ENCODE measurements at regions not wholly inside any gene's neighbourhood (a gene's known extent, or its start where the extent isn't known, plus 50 kb on each side); places are given as distances from the start of the nearest gene placed in this dataset.

DNA sequence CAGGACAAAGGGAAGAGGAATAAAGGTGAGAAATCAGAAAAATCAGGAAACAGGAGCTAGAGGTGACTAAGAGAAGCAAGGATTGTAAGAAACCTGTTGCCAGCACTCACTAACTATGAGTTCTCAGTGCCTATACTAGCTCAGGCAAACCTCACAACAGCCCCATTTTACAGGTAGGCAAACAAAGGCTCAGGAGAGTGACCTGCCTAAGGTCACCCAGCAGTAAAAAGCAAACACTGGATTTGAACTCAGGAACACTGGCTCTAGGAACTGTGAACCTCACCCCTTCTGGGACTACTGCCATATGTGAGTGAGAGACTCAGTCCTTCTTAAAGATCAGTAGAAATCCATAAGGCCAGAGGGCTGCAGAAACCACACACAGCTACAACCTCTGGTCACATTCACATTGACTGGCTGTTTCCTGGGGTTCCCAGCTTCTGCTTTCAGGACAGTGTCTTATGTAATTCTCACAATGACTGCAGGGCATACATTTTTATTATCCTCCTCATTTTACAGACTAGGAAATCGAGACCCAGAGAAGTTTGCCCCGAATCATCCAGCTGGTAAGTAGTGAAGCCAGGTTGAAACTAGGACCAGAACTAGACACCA lies 80.7 kb upstream of the MAFB start:
- no peak for DNase-seq (ENCODE audit: low read depth in 3 of 3)

DNA sequence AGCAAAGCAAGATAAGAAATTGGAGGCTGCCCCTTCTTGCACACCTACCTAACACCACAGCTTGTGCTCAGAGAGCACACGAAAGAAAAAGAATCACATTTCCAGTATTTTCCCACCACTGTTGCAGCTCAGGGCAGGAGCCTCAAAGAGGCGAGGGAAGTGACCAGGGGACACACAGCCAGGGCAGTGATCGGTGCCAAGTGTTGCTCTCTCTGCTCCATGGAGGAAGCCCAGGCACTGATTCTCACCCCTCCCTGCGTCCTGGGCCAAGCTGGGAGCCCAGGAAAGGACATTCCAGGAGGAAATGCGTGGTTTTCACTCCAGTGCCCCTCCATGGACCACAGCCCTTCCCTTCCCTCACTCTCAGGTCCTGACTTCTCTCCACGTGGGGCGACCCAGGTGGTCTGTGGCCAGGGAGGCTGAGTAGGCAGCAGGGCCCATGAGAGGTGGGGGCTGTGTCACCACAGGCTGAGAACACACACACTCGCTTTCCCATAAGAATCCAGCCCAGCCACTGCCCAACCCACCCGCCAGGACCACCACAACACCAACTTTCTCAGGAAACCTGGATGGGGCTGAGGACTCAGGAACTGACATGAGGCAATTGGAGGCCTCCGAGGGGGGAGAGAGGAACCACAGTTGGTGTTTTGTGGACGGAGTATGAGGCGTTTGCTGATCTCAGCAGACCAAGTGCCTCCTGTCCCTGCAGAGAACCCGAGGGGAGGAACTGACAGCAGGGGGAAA lies 81.7 kb upstream of the MAFB start:
- no peak for DNase-seq (ENCODE audit: low read depth in 3 of 3)

DNA sequence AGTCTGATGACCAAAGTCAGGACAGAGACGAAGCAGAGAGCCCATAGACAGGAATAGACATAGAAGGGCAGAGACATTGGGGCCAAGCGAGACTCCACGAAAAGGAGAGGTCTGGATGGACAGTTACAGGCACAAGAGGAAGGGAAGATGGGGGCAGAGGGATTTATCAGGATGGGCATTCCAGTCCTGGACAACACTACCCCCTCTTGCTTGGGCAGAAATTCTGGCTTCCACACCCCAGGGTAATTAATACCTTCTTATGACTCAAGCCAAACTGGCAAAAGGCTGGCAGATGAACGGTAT lies 82.2 kb upstream of the MAFB start:
- DNase-seq (ENCODE audit: low read depth in 3 of 3), result no peak

DNA sequence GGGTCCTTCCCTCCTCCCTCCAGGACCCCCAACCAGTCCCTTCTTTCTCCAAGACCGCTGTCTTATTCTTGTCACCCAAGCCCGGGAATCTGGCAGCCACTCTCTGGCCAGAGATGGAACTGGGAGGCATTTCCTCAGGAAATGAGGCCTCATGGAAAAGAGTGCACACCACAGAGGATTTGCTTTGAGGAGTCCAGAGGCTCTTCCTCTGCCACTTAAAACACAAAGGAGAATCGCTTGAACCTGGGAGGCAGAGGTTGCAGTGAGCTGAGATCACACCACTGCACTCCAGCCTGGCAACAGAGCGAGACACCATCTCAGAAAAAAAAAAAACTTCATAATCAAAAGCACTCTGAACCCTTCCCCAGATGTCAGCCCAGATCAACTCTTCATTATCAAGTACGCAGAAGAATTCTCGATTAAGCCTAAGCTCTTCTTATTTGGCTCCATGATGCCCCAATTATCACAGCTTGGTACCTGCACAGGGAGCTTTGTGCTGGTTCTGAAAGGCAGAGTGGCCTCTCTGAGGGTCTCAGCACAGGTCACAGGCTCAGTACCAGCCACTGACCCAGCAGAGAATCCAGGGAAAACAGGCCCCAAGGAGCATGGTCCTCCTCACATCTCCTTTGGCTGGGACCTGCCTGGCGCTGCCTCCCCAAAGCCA lies 82.9 kb upstream of the MAFB start:
- no peak for DNase-seq (ENCODE audit: low read depth in 3 of 3)

DNA sequence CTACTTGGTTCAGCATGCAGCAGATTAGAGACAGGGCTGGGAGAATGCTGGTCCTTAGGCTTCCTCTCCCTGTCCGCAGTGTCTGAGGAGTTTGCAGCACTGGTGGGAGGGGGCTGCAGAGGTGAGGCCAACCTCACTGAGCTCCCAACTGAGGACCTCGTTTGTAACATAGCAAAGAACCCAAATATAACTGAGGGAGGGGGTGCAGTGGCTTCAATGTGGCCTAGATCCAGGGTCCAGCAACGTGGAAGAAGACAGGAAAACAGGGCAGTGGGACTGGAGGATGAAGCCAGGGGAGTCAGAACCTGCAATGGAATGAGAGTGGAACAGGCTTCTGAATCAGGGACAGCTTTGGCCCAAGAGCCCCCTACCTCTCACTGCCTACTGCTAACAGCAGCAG lies 84.3 kb upstream of the MAFB start:
- DNase-seq (ENCODE audit: low read depth in 3 of 3), result no peak

DNA sequence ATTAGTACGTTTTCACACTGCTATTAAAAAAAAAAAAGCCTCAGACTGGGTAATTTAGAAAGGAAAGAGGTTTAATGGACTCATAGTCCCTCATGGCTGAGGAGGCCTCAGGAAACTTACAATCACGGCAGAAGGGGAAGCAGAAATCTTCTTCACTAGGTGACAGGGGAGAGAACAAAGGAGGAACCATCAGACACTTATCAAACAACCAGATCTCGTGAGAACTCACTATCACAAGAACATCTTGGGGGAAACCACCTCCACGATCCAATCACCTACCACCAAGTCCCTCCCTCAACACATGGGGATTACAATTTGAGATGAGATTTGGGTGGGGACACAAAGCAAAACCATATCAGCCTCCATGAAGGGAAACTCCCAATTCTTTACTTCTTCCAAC lies 85.2 kb upstream of the MAFB start:
- DNase-seq (ENCODE audit: low read depth in 3 of 3), result no peak

DNA sequence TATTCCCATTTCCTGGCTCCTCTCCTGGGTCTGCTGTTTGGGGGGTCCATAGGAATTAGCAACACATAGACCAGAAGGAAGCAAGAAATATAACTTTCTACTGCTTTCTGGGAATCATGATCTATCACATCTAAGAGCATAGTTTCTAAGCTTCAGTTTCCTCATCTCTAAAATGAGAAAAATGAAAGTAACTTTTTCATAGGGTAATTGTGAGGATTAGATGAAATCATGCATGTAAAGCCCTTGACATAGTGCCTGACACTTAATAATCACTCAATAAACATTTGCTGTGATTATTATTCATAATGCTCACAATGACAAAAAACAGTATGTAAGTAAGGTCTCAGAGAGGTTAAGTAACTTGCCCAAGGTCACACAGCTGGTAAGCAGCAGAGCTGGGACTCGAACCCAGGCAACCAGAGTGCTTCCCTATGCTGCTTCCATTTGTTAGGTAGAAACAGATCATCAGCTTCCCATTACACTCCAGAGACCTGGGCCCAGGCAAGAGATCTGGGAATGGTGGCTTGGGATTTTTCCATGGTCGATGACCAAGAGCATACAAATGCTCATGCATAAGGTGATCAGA lies 86.6 kb upstream of the MAFB start:
- DNase-seq (ENCODE audit: low read depth in 3 of 3), result no peak

DNA sequence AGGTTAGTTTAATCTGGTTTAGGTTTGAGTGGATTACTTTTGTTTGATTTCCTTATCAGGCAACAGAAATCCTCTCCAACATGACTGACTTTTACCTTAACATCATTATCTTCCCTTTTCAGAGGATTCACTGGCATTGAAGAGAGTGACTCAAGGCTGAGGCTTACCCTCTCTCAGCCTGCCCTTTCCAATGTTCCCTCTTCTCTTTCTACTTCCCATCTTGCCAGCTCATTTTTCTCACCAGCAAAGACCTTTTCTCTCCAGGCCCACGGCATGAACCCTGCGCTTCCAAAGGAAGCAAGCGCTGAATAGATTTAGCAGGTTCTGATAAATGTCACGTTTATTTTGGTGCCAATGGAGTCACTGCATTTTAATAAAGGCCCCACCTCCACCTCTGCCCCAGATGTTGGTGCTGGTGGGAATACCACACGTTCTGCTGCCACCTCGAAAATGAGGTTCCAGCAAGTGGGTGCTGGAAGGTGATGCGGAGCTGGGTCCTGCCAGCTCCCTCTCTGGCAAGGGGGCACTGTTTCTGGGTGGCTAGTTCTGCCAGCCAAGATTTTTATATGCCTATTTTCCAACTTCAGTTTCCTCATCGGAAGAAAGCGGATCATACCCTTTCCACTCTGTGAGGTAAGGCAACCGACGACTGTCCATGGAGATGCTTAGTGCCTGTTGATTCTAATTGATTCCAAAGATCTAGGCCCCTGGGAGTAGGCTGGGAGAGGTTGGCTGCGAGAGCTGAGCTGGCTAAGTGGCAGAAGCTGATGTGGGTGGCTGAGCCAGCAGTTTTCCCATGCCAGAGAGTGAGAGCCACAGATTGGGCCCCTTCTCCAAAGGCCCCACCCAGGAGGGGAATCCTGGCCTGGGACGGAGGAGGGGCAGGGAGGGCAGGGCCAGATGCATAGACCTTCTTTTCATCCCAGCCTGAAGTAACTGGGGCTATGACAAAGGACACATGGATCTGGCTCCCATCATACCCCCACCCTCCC lies 87.7 kb upstream of the MAFB start:
- DNase-seq (ENCODE audit: low read depth in 3 of 3), result no peak

DNA sequence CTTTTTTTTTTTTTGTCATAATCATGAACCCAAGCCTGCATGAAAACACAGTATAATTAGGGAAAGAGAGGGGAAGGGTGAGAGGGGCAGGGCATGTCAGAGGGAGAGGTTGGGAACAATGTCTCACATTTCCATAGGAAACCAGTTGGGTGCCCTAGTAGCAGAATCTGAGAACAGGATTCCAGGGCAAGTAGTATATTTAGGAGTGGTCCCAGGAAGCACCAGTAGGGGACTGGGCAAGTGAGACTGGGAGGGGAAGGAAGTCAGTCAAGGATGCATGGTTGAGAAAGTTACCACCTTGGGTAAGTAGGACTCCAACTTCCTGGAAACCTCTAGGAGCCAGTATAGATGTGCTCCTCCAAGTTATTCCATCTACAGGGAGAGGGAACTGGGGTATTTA lies 88.6 kb upstream of the MAFB start:
- DNase-seq (ENCODE audit: low read depth in 3 of 3), result no peak

DNA sequence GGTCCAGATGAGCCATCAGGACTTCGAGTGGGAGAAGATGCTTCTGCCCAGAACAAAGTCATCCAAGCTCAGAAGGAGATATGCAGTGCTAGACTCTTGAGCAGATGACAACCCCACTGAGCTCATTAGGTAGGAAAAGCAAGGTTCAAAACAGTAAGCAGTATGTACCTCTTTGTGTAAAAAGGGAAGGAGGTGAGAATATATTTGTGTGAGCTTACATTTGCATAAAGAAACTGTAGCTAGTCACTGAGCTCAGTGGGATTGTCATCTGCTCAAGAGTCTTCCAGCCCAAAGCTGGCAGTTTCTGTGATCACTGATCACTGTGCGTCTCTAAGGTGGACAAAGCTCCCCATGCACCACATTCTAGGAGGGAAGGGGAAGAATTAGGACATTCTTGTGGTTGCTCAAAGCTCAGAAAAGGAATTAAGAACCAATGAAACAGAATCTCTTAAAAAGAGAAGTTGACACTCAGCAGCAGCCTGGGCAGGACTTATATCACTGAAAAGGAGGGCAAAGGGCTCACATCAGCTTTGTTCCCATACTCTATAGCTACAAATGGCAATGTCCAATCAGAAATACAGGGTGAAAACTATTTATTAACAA lies 90.0 kb upstream of the MAFB start:
- DNase-seq (ENCODE audit: low read depth in 3 of 3), result no peak

DNA sequence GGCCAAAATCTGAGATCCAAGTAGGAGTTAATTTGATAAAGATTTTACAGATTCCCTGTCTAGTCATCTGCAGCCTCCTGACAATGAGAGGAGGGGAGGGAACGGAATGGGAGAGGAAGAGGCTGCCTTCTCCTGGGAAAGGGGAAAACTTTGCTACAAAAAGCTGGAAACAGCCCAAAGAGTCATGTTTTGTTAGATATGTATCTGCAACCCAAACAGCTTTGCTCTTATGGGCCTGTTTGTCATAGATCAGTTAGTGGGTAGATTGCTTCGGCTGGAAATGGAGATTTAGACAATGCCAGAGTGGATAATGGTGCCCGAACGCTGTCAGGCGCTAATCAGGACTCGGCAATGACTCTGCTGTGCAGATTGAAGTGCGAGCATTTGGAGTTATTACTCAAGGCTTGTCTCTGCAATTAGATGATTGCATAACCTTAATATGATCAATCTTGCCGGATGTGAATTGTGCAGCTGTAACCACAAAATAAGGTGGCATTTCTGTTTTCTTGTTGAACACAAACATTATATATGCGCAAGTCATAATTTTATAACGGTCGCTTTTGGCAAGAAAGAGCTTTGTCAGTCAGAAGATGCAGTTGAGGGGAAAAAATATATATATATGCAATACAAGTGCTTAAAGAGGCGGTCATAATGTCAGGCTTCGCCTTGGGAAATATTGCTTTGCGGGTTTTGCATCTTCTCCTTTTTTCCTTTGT lies 92.4 kb upstream of the MAFB start:
- DNase-seq (ENCODE audit: low read depth in 3 of 3), result no peak

DNA sequence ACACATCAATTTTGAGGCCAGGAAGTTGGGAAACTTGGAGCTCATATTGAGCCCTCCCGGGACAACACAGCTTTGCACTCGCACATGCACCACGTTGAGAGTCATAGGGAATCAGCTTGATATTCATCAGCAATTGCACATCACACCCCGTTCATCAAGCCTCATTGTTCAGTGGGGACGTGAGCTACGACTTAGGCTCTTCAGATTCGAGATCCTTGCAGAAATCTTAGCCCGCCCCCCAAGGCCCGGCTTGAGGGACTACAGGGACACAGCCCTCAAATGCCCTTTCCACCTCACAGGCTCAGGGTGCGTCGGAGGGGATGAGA lies 93.0 kb upstream of the MAFB start:
- no peak for DNase-seq (ENCODE audit: low read depth in 3 of 3)

DNA sequence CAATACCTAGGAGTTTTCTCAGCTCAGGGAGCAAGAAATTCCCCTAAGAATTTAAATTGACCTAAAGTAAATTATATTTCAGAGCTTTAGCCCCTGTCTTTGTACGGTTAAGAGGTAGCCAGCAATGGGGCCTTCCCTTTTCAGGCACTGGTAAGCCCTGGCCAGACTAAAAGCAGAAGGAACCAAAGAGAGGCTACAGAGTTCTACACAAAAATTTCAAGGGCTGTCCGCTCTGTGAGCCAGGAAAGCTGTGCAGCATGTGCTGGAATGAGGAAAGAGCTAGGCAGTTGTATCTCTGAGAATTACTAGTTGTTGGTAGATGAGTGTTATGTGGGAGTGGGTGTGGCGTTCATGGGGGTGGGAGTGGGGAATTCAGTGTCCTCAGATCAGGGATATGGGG lies 96.3 kb upstream of the MAFB start:
- no peak for DNase-seq (ENCODE audit: low read depth in 3 of 3)

DNA sequence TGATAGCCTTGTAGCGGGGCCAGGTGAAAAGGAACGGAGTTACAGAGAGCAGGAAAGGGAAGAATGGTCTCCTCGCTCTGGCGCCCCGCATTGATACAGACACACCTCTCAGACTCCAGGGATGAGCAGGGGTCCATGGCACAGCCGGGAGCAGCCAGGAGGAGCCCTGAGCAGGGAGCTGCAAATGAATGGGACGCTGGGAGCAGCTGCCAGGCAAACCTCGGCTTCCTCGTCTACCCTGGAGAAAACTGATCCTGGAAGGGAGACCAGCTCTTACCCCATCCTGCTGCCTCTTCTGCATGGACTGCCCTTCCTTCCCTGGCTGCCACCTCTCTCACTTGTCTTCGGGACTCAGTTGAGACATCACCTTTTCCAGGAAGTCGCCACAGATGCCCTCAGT lies 97.3 kb upstream of the MAFB start:
- DNase-seq (ENCODE audit: low read depth in 3 of 3), result no peak

DNA sequence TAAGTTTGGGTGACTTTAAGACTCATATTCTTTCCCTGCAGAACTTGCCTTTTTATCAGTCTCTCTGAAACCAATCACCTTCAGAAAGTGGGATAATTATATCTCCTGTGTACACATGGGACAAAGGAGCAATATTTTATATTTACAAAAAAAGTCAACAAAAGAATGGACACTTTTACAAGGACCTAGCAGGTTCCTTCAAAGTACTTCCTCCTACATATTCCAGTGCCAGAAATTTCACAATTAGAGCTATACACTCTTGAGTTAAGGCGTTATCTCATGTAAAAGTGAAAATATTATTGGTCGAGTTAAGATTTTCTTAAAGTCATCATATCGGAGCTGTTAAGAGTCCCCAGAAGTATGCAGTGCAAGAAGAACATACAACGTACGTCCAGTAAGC lies 98.9 kb upstream of the MAFB start:
- no peak for DNase-seq (ENCODE audit: low read depth in 3 of 3)

DNA sequence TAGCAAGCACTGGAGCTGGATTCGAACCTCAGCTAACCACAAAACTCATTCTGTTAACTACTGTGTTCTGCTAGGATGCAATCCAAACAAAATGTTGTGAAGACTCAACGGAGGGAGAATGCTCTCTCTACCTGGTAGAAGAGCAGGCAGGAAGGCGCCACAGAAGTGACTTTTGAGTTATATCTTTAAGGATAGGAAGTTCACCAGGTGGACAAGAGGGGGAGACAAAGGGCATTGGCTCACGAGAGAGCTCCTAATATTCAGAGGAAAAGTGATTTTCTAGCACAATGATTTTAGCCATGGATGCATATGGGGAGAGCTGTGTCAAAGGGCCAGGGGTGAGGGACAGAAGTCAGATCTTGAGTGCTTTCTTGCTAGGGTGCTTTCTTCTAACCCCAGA lies 108.4 kb upstream of the MAFB start:
- DNase-seq (ENCODE audit: low read depth in 3 of 3), result no peak

DNA sequence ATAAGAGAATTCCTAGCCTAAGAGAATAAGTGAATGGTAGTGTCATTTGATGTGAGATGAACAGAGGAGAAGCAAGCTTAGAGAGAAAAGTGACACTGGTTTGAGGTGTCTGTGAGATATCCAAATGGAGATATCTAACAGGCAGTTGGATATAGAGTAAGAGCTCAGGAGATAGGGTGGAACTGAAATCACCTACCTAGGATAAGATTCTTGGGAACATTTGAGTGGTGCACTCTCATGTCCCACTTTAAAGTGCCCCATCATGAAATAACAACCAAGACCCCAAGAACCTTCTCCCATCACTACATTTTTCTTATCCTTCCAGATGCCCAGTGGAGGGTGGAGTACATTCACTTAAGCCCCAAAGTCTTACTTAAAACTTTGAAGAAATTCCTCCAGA lies 109.0 kb upstream of the MAFB start:
- DNase-seq (ENCODE audit: low read depth in 3 of 3), result no peak

DNA sequence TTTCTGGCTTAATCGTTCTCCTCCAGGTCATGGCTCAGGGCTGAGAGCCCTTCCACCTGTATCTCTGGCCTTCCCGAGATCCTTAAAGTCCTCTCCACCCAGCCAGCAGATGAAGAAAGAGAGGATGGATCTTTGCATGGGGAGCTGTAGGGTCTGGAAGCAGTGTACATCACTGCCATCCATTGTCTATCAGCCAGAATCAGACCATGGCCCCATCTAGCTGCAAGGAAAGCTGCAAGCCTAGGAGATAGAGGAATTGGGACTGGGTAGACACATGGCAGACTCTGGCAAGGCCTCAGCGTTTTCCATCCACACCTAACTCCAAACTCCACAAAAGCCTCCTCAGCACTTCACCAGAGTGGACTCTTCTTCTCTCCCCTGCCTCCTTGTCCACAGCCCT lies 113.8 kb upstream of the MAFB start:
- no peak for DNase-seq (ENCODE audit: low read depth in 3 of 3)

DNA sequence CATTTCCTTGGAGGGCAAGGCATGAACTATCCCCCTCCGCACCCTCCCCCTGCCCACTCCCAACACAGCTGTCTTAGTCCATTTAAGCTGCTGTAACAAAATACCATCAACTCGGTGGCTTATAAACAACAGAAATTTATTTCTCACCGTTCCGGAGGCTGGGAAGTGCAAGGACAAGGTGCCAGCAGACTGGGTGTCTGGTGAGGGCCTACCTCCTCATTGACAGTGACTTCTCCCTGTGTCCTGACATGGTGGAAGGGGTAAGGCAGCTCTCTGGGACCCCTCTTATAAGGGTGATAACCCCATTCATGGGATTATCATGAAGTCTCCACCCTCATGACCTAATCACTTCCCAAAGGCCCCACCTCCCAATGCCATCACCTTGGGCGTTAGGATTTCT lies 114.3 kb upstream of the MAFB start:
- DNase-seq (ENCODE audit: low read depth in 3 of 3), result no peak

DNA sequence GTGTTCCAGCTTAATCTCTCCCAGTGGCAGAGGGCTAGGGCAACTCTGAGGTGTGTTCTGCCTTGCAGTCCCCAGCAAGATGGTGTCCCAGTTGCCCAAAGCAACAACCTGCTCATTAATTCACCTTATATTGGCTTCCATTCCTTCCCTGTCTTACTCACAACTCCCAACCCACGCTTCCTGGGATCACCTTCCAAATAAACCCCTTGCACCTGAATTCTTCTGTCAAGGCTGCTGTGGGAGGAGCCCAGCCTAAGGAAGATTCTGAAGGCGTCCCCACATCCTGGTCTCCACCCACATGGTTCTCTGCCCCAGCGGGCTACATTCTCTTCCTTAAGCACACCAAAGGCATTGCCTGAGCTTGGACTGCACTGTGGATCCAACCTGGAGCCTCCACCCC lies 116.6 kb upstream of the MAFB start:
- no peak for DNase-seq (ENCODE audit: low read depth in 3 of 3)

All from stimulated activated CD4-positive, alpha-beta T cell treated with anti-CD3 and anti-CD28 coated beads, TNF-alpha, amount 100 ng/mL, for 48 hours (primary cell).